ENCODE measurements at regions not wholly inside any gene's neighbourhood (a gene's known extent, or its start where the extent isn't known, plus 50 kb on each side); places are given as distances from the start of the nearest gene placed in this dataset.

DNA sequence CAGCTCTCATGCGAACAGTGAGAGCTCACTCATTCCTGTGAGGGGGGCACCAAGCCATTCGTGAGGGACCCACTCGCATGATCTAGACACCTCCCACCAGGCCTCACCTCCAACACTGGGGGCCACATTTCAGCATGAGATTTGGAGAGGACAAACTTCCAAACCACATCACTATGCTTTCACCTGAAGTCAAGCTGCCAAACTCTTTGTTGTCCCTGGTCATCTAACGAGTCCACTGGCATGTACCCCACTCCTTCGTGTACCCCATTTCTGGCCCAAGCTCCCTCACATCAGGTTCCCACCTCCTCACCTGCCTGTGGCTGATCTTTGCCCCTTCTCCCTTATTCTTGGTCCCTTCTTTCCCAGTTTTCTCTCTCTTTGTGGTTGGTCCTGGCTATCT is 198.9 kb downstream of the ADAMTS15 start:
- no peak overlapping the region for H4K8ac ChIP-seq (replicated peaks; ENCODE audit: insufficient read length, low read depth, low read length)
- H2BK15ac ChIP-seq (ENCODE audit: low read depth, low read length): no peak overlapping the region
- H3K27ac ChIP-seq (ENCODE audit: insufficient read length, low read depth, low read length): no peak overlapping the region
- WGBS (ENCODE audit: extremely low coverage, insufficient read length, low lambda C conversion rate): no CpG with 5 or more reads among the region's 5 CpGs
- Mint-ChIP-seq H3K27me3 (ENCODE audit: low read depth) (peaks cover 4% of the 10 kb centered on the region), H3K4me1 (peaks cover 3% of the 10 kb centered on the region in 2 experiments; a peak in 1 of 4 replicates), H3K36me3 (ENCODE audit: insufficient read depth in 1 of 3, low read depth in 3 of 3) (no peaks in the 10 kb centered on the region), H3K27ac (peak overlapping the region in 1 of 3 experiments; percentile 67; a peak in 2 of 7 replicates), H3K9me3 (no peaks in the 10 kb centered on the region), H3K4me3 (no peak overlapping the region)
- no peaks in the 10 kb centered on the region for H4K20me1 ChIP-seq (ENCODE audit: control insufficient read depth, insufficient read depth, insufficient read length)
- no peak overlapping the region for H2BK5ac ChIP-seq (ENCODE audit: insufficient read length, low read length)
- no peak overlapping the region for H3K14ac ChIP-seq (ENCODE audit: insufficient read depth, low read length)
- H4K5ac ChIP-seq (ENCODE audit: insufficient read length, low read depth, low read length): no peak overlapping the region
- no peak overlapping the region for H2BK20ac ChIP-seq (ENCODE audit: low read depth, low read length, poor library complexity, severe bottlenecking)
- H2AFZ ChIP-seq (ENCODE audit: low read length): no peak overlapping the region
- no peaks in the 10 kb centered on the region for H3K9me3 ChIP-seq (ENCODE audit: control insufficient read depth, low read depth, low read length)
- no peak overlapping the region for H2BK120ac ChIP-seq (ENCODE audit: low read depth, low read length, poor library complexity, severe bottlenecking)
- H3K27me3 ChIP-seq (ENCODE audit: insufficient read depth, low read length): no peaks in the 10 kb centered on the region
- no peak overlapping the region for H2AK5ac ChIP-seq (ENCODE audit: insufficient read length, low read length)
- H3K4me2 ChIP-seq (ENCODE audit: insufficient read depth, insufficient read length, low read length): no peak overlapping the region
- no peak overlapping the region for H3K9ac ChIP-seq (ENCODE audit: extremely low read depth, insufficient read length, low read length)
- H3K79me1 ChIP-seq (ENCODE audit: insufficient read depth, low read depth, low read length, poor library complexity, severe bottlenecking): no peaks in the 10 kb centered on the region
- H3K4me1 ChIP-seq (ENCODE audit: insufficient read depth, low read length): no peaks in the 10 kb centered on the region
- TF ChIP-seq, protein P1, sequence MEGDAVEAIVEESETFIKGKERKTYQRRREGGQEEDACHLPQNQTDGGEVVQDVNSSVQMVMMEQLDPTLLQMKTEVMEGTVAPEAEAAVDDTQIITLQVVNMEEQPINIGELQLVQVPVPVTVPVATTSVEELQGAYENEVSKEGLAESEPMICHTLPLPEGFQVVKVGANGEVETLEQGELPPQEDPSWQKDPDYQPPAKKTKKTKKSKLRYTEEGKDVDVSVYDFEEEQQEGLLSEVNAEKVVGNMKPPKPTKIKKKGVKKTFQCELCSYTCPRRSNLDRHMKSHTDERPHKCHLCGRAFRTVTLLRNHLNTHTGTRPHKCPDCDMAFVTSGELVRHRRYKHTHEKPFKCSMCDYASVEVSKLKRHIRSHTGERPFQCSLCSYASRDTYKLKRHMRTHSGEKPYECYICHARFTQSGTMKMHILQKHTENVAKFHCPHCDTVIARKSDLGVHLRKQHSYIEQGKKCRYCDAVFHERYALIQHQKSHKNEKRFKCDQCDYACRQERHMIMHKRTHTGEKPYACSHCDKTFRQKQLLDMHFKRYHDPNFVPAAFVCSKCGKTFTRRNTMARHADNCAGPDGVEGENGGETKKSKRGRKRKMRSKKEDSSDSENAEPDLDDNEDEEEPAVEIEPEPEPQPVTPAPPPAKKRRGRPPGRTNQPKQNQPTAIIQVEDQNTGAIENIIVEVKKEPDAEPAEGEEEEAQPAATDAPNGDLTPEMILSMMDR (conservative IDR thresholded peaks at IDR 0.05): no peak
- no peak overlapping the region for H3K18ac ChIP-seq (ENCODE audit: insufficient read length, low read depth, low read length)
- H3K23me2 ChIP-seq (ENCODE audit: insufficient read length, low read depth, low read length, poor library complexity, severe bottlenecking): no peaks in the 10 kb centered on the region
- H3K23ac ChIP-seq (ENCODE audit: insufficient read length, low read depth, low read length): no peak overlapping the region
- H3K4ac ChIP-seq (ENCODE audit: low read depth, low read length): no peak overlapping the region
- no peak overlapping the region for H4K91ac ChIP-seq (ENCODE audit: insufficient read length, low read depth, low read length)
- DNase-seq: no peak
- no peak overlapping the region for H3K56ac ChIP-seq (ENCODE audit: insufficient read length, low read depth, low read length)
- no peak overlapping the region for H3T11ph ChIP-seq (ENCODE audit: low read length)
- no peaks in the 10 kb centered on the region for H3K79me2 ChIP-seq (ENCODE audit: insufficient read depth, low read length)
- H2BK12ac ChIP-seq (ENCODE audit: insufficient read length, low read depth, low read length): no peak overlapping the region

All from H9 (cell line).